ENCODE measurements at regions not wholly inside any gene's neighbourhood (a gene's known extent, or its start where the extent isn't known, plus 50 kb on each side); places are given as distances from the start of the nearest gene placed in this dataset.

GRCh38 chr5:39850291-39850690 is 425.5 kb upstream of the DAB2 start:
- DNase-seq (ENCODE audit: extremely low read depth, low read depth, low spot score), result no peak

- no peak for DNase-seq (ENCODE audit: extremely low read depth, low read depth, low spot score)
These were observed 421.4 kb upstream of the DAB2 start for GRCh38 chr5:39846144-39846543.

- no peak for DNase-seq (ENCODE audit: extremely low read depth, low read depth, low spot score)
These were observed 419.0 kb upstream of the DAB2 start for GRCh38 chr5:39843767-39844166.

- DNase-seq (ENCODE audit: extremely low read depth, low read depth, low spot score), result no peak
These were observed 410.6 kb upstream of the DAB2 start for GRCh38 chr5:39835371-39835770.

- no peak for DNase-seq (ENCODE audit: extremely low read depth, low read depth, low spot score)
These were observed 404.7 kb upstream of the DAB2 start for GRCh38 chr5:39829441-39829840.

GRCh38 chr5:39826051-39826450 is 401.3 kb upstream of the DAB2 start:
- no peak for DNase-seq (ENCODE audit: extremely low read depth, low read depth, low spot score)

- DNase-seq (ENCODE audit: extremely low read depth, low read depth, low spot score), result no peak
These were observed 400.5 kb upstream of the DAB2 start for GRCh38 chr5:39825301-39825700.

GRCh38 chr5:39822020-39822419 is 397.2 kb upstream of the DAB2 start:
- DNase-seq (ENCODE audit: extremely low read depth, low read depth, low spot score), result no peak

GRCh38 chr5:39816866-39817265 is 392.1 kb upstream of the DAB2 start:
- DNase-seq (ENCODE audit: extremely low read depth, low read depth, low spot score), result no peak

- DNase-seq (ENCODE audit: extremely low read depth, low read depth, low spot score), result no peak
These were observed 391.5 kb upstream of the DAB2 start for GRCh38 chr5:39816156-39816845.

- no peak for DNase-seq (ENCODE audit: extremely low read depth, low read depth, low spot score)
These were observed 390.9 kb upstream of the DAB2 start for GRCh38 chr5:39815711-39816110.

- no peak for DNase-seq (ENCODE audit: extremely low read depth, low read depth, low spot score)
These were observed 386.6 kb upstream of the DAB2 start for GRCh38 chr5:39811381-39811780.

GRCh38 chr5:39808656-39809055 is 383.9 kb upstream of the DAB2 start:
- DNase-seq (ENCODE audit: extremely low read depth, low read depth, low spot score), result no peak

- no peak for DNase-seq (ENCODE audit: extremely low read depth, low read depth, low spot score)
These were observed 376.5 kb upstream of the DAB2 start for GRCh38 chr5:39801306-39801705.

GRCh38 chr5:39800042-39800601 is 375.3 kb upstream of the DAB2 start:
- no peak for DNase-seq (ENCODE audit: extremely low read depth, low read depth, low spot score)

- no peak for DNase-seq (ENCODE audit: extremely low read depth, low read depth, low spot score)
These were observed 374.5 kb upstream of the DAB2 start for GRCh38 chr5:39799242-39799641.

- DNase-seq (ENCODE audit: extremely low read depth, low read depth, low spot score), result no peak
These were observed 369.9 kb upstream of the DAB2 start for GRCh38 chr5:39794513-39795210.

GRCh38 chr5:39785410-39785809 is 360.6 kb upstream of the DAB2 start:
- no peak for DNase-seq (ENCODE audit: extremely low read depth, low read depth, low spot score)

GRCh38 chr5:39783756-39784421 is 359.1 kb upstream of the DAB2 start:
- DNase-seq (ENCODE audit: extremely low read depth, low read depth, low spot score), result no peak

GRCh38 chr5:39780347-39780746 is 355.6 kb upstream of the DAB2 start:
- DNase-seq (ENCODE audit: extremely low read depth, low read depth, low spot score), result no peak

GRCh38 chr5:39779831-39780230 is 355.1 kb upstream of the DAB2 start:
- DNase-seq (ENCODE audit: extremely low read depth, low read depth, low spot score), result no peak

All from glomerular endothelial cell (primary cell).